H9 (cell line): ENCODE measurements at regions not wholly inside any gene's neighbourhood (a gene's known extent, or its start where the extent isn't known, plus 50 kb on each side); places are given as distances from the start of the nearest gene placed in this dataset.

Source experiments
- DNase-seq: peaks from one replicate; pipeline ENCODE4 v3.0.0-alpha.2; 2017
- H2AFZ ChIP-seq: one replicate; pipeline ENCODE4 v1.6.1; 2013; ENCODE audit warnings: mild to moderate bottlenecking, low read length, control low read depth, moderate library complexity
- H2AK5ac ChIP-seq: 2 replicates; pipeline ENCODE4 v1.6.1; 2013; ENCODE audit warnings: low read length, control low read depth, mixed read lengths; ENCODE audit not compliant: insufficient read length
- H2BK120ac ChIP-seq: one replicate; pipeline ENCODE4 v1.6.1; 2013; ENCODE audit warnings: low read depth, mild to moderate bottlenecking, low read length, control low read depth, inconsistent platforms; ENCODE audit not compliant: poor library complexity, severe bottlenecking
- H2BK12ac ChIP-seq: 2 replicates; pipeline ENCODE4 v1.6.1; 2013; ENCODE audit warnings: low read length, control low read depth, mixed read lengths, low read depth; ENCODE audit not compliant: insufficient read length
- H2BK15ac ChIP-seq: 2 replicates; pipeline ENCODE4 v1.6.1; 2013; ENCODE audit warnings: low read depth, low read length, control low read depth
- H2BK20ac ChIP-seq: one replicate; pipeline ENCODE4 v1.6.1; 2013; ENCODE audit warnings: low read depth, mild to moderate bottlenecking, low read length, control low read depth, inconsistent platforms; ENCODE audit not compliant: poor library complexity, severe bottlenecking
- H2BK5ac ChIP-seq: 2 replicates; pipeline ENCODE4 v1.6.1; 2013; ENCODE audit warnings: low read length, control low read depth, mixed read lengths; ENCODE audit not compliant: insufficient read length
- H3K14ac ChIP-seq: 2 replicates; pipeline ENCODE4 v1.6.1; 2013; ENCODE audit warnings: low read length, control low read depth; ENCODE audit not compliant: insufficient read depth
- H3K18ac ChIP-seq: 2 replicates; pipeline ENCODE4 v1.6.1; 2013; ENCODE audit warnings: low read depth, mild to moderate bottlenecking, mixed read lengths, low read length, control low read depth; ENCODE audit not compliant: insufficient read length
- H3K23ac ChIP-seq: 2 replicates; pipeline ENCODE4 v1.6.1; 2013; ENCODE audit warnings: low read length, control low read depth, mixed read lengths, low read depth; ENCODE audit not compliant: insufficient read length
- H3K23me2 ChIP-seq: 2 replicates; pipeline ENCODE4 v1.6.1; 2013; ENCODE audit warnings: low read depth, mild to moderate bottlenecking, mixed read lengths, low read length, control low read depth; ENCODE audit not compliant: insufficient read length, poor library complexity, severe bottlenecking
- H3K27ac ChIP-seq: 2 replicates; pipeline ENCODE4 v1.5.1; 2013; ENCODE audit warnings: low read length, control low read depth, mixed read lengths, low read depth; ENCODE audit not compliant: insufficient read length
- H3K27me3 ChIP-seq: 2 replicates; pipeline ENCODE4 v1.6.1; 2013; ENCODE audit warnings: low read length, control low read depth, inconsistent platforms; ENCODE audit not compliant: insufficient read depth
- H3K4ac ChIP-seq: 2 replicates; pipeline ENCODE4 v1.6.1; 2013; ENCODE audit warnings: low read depth, mild to moderate bottlenecking, control low read depth, inconsistent platforms, low read length, moderate library complexity
- H3K4me1 ChIP-seq: 2 replicates; pipeline ENCODE4 v1.6.1; 2013; ENCODE audit warnings: low read length, control low read depth, inconsistent platforms; ENCODE audit not compliant: insufficient read depth
- H3K4me2 ChIP-seq: 2 replicates; pipeline ENCODE4 v1.6.1; 2013; ENCODE audit warnings: low read length, control low read depth, mixed read lengths; ENCODE audit not compliant: insufficient read length, insufficient read depth
- H3K56ac ChIP-seq: 2 replicates; pipeline ENCODE4 v1.6.1; 2013; ENCODE audit warnings: low read depth, mild to moderate bottlenecking, mixed read lengths, low read length, control low read depth; ENCODE audit not compliant: insufficient read length
- H3K79me1 ChIP-seq: 2 replicates; pipeline ENCODE4 v1.6.1; 2013; ENCODE audit warnings: low read depth, mild to moderate bottlenecking, moderate library complexity, low read length, control low read depth, inconsistent platforms; ENCODE audit not compliant: insufficient read depth, poor library complexity, severe bottlenecking
- H3K79me2 ChIP-seq: 2 replicates; pipeline ENCODE4 v1.6.1; 2013; ENCODE audit warnings: low read length, control low read depth, inconsistent platforms; ENCODE audit not compliant: insufficient read depth
- H3K9ac ChIP-seq: 2 replicates; pipeline ENCODE4 v1.6.1; 2013; ENCODE audit warnings: low read length, control low read depth, mixed read lengths; ENCODE audit not compliant: insufficient read length; ENCODE audit errors: extremely low read depth
- H3K9me3 ChIP-seq: one replicate; pipeline ENCODE4 v1.6.1; 2013; ENCODE audit warnings: low read depth, low read length, inconsistent platforms; ENCODE audit not compliant: control insufficient read depth
- H3T11ph ChIP-seq: one replicate; pipeline ENCODE4 v1.6.1; 2013; ENCODE audit warnings: mild to moderate bottlenecking, low read length, control low read depth, inconsistent platforms
- H4K20me1 ChIP-seq: one replicate; pipeline ENCODE4 v1.6.1; 2013; ENCODE audit not compliant: control insufficient read depth, insufficient read length, insufficient read depth
- H4K5ac ChIP-seq: 2 replicates; pipeline ENCODE4 v1.6.1; 2013; ENCODE audit warnings: low read depth, mild to moderate bottlenecking, mixed read lengths, low read length, control low read depth; ENCODE audit not compliant: insufficient read length
- H4K8ac ChIP-seq: replicated peaks from 2 replicates; pipeline ENCODE4 v1.6.1; 2013; ENCODE audit warnings: low read length, control low read depth, mixed read lengths, low read depth; ENCODE audit not compliant: insufficient read length
- H4K91ac ChIP-seq: 2 replicates; pipeline ENCODE4 v1.6.1; 2013; ENCODE audit warnings: low read depth, mild to moderate bottlenecking, moderate library complexity, mixed read lengths, low read length, control low read depth; ENCODE audit not compliant: insufficient read length
- H3K27ac Mint-ChIP-seq, 3 experiments: 2 replicates in 2 of 3; 3 replicates in 1 of 3; pipeline ENCODE4 v1.8.0; 2020 to 2021; ENCODE audit warnings: mixed read lengths in 3 of 3, mild to moderate bottlenecking in 1 of 3, moderate library complexity in 1 of 3
- H3K27me3 Mint-ChIP-seq: 2 replicates; pipeline ENCODE4 v1.8.0; 2021; ENCODE audit warnings: low read depth, mild to moderate bottlenecking, moderate library complexity, mixed read lengths
- H3K36me3 Mint-ChIP-seq, 3 experiments: 2 replicates in 2 of 3; 3 replicates in 1 of 3; pipeline ENCODE4 v1.8.0; 2020 to 2021; ENCODE audit warnings: low read depth in 3 of 3, mixed read lengths in 3 of 3; ENCODE audit not compliant: insufficient read depth in 1 of 3
- H3K4me1 Mint-ChIP-seq, 2 experiments: 2 replicates each; pipeline ENCODE4 v1.8.0; 2020; ENCODE audit warnings: mixed read lengths in 2 of 2
- H3K4me3 Mint-ChIP-seq, 2 experiments: 2 replicates in 1 of 2; 3 replicates in 1 of 2; pipeline ENCODE4 v1.8.0; 2020 to 2021; ENCODE audit warnings: mild to moderate bottlenecking in 2 of 2, mixed read lengths in 2 of 2, moderate library complexity in 1 of 2
- H3K9me3 Mint-ChIP-seq, 2 experiments: 2 replicates in 1 of 2; 3 replicates in 1 of 2; pipeline ENCODE4 v1.8.0; 2020; ENCODE audit warnings: mild to moderate bottlenecking in 2 of 2, mixed read lengths in 2 of 2, moderate library complexity in 1 of 2
- TF ChIP-seq, protein P1 (sequence below): fragments of 200-600 bp; sonication (generic); conservative IDR thresholded peaks from 3 replicates; pipeline ENCODE4 v1.8.0; 2021; ENCODE audit warnings: antibody characterized with exemption, mild to moderate bottlenecking

DNA sequence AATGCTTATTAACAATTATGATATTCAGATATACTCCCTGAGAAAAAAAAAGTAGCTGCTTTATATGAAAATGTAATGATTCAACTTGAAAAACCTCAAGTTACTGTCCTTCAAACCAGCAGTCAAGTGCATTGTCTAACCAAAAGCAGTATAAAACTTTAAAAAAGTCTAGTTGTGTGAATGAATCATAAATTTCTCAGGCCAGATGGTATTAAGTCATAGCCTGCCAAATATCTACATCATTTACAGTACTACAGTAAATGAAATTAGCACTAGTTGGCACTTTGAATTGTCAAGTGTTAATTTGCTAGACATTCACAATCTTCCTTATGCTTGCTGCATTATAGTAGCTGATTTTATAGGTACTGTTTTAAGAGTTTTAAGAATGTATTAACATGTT lies 85.9 kb downstream of the CBLN2 start:
- no peak overlapping the region for H3K4me3 Mint-ChIP-seq

More for the DNA sequence above, 85.9 kb downstream of the CBLN2 start:
- Histone ChIP-seq H3T11ph (no peak overlapping the region), H4K20me1 (no peaks in the 10 kb centered on the region), H3K27me3 (peaks cover 10% of the 10 kb centered on the region; the same call in 1 of the 2 replicates), H3K23me2 (no peaks in the 10 kb centered on the region), H2AK5ac (no peak overlapping the region), H3K9me3 (no peaks in the 10 kb centered on the region), H4K91ac (no peak overlapping the region), H3K79me2 (no peaks in the 10 kb centered on the region), H2BK20ac (no peak overlapping the region), H3K27ac (no peak overlapping the region), H2AFZ (no peak overlapping the region), H4K8ac (no peak overlapping the region), H3K9ac (no peak overlapping the region), H3K79me1 (no peaks in the 10 kb centered on the region), H3K14ac (no peak overlapping the region), H3K4ac (no peak overlapping the region), H2BK15ac (no peak overlapping the region), H3K4me2 (no peak overlapping the region), H2BK5ac (no peak overlapping the region), H3K18ac (no peak overlapping the region), H2BK12ac (no peak overlapping the region), H2BK120ac (no peak overlapping the region), H4K5ac (no peak overlapping the region), H3K23ac (no peak overlapping the region), H3K4me1 (no peaks in the 10 kb centered on the region), H3K56ac (no peak overlapping the region)
- Mint-ChIP-seq H3K27ac (no peak overlapping the region), H3K4me1 (no peaks in the 10 kb centered on the region), H3K27me3 (peaks cover 91% of the 10 kb centered on the region), H3K36me3 (no peaks in the 10 kb centered on the region; a peak in 2 of 7 replicates), H3K9me3 (peaks cover 5 to 11% of the 10 kb centered on the region in 2 experiments; a peak in 4 of 5 replicates)
- TF ChIP-seq, protein P1, sequence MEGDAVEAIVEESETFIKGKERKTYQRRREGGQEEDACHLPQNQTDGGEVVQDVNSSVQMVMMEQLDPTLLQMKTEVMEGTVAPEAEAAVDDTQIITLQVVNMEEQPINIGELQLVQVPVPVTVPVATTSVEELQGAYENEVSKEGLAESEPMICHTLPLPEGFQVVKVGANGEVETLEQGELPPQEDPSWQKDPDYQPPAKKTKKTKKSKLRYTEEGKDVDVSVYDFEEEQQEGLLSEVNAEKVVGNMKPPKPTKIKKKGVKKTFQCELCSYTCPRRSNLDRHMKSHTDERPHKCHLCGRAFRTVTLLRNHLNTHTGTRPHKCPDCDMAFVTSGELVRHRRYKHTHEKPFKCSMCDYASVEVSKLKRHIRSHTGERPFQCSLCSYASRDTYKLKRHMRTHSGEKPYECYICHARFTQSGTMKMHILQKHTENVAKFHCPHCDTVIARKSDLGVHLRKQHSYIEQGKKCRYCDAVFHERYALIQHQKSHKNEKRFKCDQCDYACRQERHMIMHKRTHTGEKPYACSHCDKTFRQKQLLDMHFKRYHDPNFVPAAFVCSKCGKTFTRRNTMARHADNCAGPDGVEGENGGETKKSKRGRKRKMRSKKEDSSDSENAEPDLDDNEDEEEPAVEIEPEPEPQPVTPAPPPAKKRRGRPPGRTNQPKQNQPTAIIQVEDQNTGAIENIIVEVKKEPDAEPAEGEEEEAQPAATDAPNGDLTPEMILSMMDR, result no peak
- DNase-seq, result no peak
